Urinary bladder (tissue), 3 donors: ENCODE measurements at regions not wholly inside any gene's neighbourhood (a gene's known extent, or its start where the extent isn't known, plus 50 kb on each side); places are given as distances from the start of the nearest gene placed in this dataset.
A peak's percentile ranks its signal among the peaks of the same experiment; 100 is the strongest.
"Not testable (repeated sequence)": the region's sequence is repeated elsewhere in the genome, so short reads cannot be mapped to it uniquely, and the experiment has no call there.

ENCODE experiments used
- DNase-seq: peaks from one replicate; pipeline ENCODE4 v3.0.0-alpha.2; 2015; ENCODE audit errors: extremely low spot score
- H3K27ac ChIP-seq: one replicate; pipeline ENCODE4 v1.5.1; 2013; ENCODE audit warnings: low read depth, mild to moderate bottlenecking, moderate library complexity
- H3K36me3 ChIP-seq: one replicate; pipeline ENCODE4 v1.6.1; 2013; ENCODE audit warnings: mild to moderate bottlenecking, moderate library complexity; ENCODE audit not compliant: insufficient read depth
- H3K4me1 ChIP-seq: one replicate; pipeline ENCODE4 v1.6.1; 2013; ENCODE audit warnings: mild to moderate bottlenecking, moderate library complexity; ENCODE audit not compliant: insufficient read depth
- H3K4me3 ChIP-seq: one replicate; pipeline ENCODE4 v1.5.1; 2013; ENCODE audit warnings: low read depth, low read length
- WGBS: extraction: QIAGEN DNeasy Blood & Tissue Kit; methylation state at CpG from one replicate; pipeline ENCODE4 v1.1.7; 2013; 5-methylcytosine and 5-hydroxymethylcytosine counted together
- donor health status: healthy with polysubstance abuse.
- donor health status: healthy.

DNA sequence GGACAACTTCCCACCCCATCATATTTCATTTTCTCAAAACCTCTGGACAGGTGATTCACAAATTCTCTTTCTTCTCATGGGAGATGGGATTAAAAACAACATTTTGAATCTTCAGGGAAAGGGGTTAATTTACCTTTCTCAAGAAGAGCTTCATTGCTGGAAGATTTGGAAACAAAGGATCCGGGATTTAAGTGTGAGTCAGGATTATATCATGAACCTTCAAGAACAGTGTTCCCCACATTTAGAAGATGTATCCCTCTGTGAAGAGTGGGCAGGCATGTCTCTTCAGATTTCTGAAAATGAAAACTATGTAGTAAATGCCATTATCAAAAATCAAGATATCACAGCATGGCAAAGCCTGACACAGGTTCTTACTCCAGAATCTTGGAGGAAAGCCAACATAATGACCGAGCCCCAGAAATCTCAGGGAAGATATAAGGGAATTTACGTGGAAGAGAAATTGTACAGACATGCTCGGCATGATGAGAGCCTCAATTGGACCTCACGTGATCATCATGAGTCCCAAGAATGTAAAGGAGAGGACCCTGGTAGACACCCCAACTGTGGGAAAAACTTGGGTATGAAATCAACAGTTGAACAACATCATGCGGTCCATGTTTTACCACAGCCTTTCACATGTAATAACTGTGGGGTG lies 99.5 kb upstream of the GPR39 start:
- WGBS: 74% methylated on average over 6 of the region's 6 CpGs
- H3K4me1 ChIP-seq, DNase-seq: not testable (repeated sequence)

GRCh38 chr2:132318481-132318880 lies 98.1 kb upstream of the GPR39 start:
- not testable (repeated sequence) for H3K36me3 ChIP-seq, DNase-seq, H3K27ac ChIP-seq

More for the DNA sequence above, 99.5 kb upstream of the GPR39 start:
- not testable (repeated sequence) for H3K27ac ChIP-seq, H3K4me3 ChIP-seq, H3K36me3 ChIP-seq

DNA sequence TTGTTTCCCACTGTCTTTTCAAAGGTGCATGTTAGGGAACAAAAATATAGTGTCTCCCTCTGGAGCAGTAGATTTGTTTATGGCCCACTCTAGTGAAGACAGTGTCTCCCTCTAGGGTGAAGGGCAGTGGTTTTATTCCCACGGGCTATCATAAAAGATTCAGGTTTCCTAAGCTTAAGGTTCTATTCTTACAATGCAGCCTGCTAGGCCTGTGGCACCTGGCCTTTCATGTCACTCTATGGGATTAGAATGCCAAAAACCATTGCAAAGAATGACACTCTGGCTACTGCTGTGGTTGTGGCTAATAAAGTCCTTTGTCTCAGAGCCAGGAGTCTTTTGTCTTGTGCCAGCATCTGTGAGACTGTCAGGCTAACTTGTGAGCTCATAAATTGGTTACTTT lies 92.6 kb upstream of the GPR39 start:
- not testable (repeated sequence) for H3K4me1 ChIP-seq, H3K4me3 ChIP-seq, H3K27ac ChIP-seq, H3K36me3 ChIP-seq, DNase-seq
- 31% methylated on average over 1 of the region's 1 CpG for WGBS

More at GRCh38 chr2:132318481-132318880, 98.1 kb upstream of the GPR39 start:
- not testable (repeated sequence) for H3K4me3 ChIP-seq, H3K4me1 ChIP-seq
- 80% methylated on average over 4 of the region's 4 CpGs for WGBS

DNA sequence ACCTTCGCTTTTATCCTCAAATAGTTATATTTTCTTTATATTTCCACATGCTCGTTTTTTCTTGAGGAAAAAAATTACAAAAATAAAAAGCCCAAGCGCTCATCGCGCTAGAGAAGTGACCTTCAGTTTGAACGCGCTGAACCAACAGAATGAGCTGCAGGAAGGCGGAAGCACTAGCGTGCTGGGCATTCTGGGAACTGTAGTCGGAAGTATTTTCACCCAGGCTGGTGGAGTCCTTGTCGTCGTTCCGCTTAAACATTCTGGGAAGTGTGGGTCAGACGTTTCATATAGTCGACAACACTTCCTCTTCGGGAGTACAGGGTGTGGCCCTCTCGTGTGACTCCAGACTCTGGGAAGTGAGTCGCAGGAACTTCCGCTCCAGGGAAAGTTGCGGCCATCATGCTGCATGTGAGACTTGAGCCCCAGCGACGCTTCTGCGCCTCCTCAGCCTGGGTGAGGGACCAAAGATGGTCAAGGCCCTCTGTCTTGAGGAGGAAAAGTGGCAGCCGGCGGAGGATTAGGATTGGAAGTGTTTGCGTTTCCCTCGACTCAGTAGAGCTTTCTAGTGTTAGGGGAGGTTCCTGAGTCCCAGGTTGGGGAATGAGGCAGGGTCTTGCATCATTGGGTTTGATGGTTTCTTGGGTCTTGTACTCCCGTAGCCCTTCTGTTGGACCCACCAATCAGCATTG lies 84.1 kb upstream of the GPR39 start:
- not testable (repeated sequence) for H3K4me3 ChIP-seq, DNase-seq, H3K4me1 ChIP-seq, H3K36me3 ChIP-seq, H3K27ac ChIP-seq
- WGBS: 66% methylated on average over 28 of the region's 28 CpGs

- not testable (repeated sequence) for H3K36me3 ChIP-seq, H3K4me3 ChIP-seq, H3K27ac ChIP-seq, H3K4me1 ChIP-seq, DNase-seq
- 86% methylated on average over 11 of the region's 13 CpGs for WGBS
These were observed 79.5 kb upstream of the GPR39 start for GRCh38 chr2:132337135-132337534.

- not testable (repeated sequence) for H3K36me3 ChIP-seq
- WGBS: 46% methylated on average over 4 of the region's 5 CpGs
These were observed 78.8 kb upstream of the GPR39 start for GRCh38 chr2:132337844-132338243.

GRCh38 chr2:132347041-132347780 lies 69.4 kb upstream of the GPR39 start:
- peak overlapping the region; percentile 28 for H3K27ac ChIP-seq
- WGBS: 8% methylated on average over 34 of the region's 34 CpGs

More at GRCh38 chr2:132337844-132338243, 78.8 kb upstream of the GPR39 start:
- DNase-seq, H3K27ac ChIP-seq, H3K4me3 ChIP-seq, H3K4me1 ChIP-seq: not testable (repeated sequence)

GRCh38 chr2:132349092-132349687 lies 67.4 kb upstream of the GPR39 start:
- 29% methylated on average over 8 of the region's 8 CpGs for WGBS

More at GRCh38 chr2:132347041-132347780, 69.4 kb upstream of the GPR39 start:
- H3K4me1 ChIP-seq, H3K36me3 ChIP-seq: not testable (repeated sequence)
- peak overlapping the region; percentile 4 for H3K4me3 ChIP-seq
- peak; percentile 51 for DNase-seq

DNA sequence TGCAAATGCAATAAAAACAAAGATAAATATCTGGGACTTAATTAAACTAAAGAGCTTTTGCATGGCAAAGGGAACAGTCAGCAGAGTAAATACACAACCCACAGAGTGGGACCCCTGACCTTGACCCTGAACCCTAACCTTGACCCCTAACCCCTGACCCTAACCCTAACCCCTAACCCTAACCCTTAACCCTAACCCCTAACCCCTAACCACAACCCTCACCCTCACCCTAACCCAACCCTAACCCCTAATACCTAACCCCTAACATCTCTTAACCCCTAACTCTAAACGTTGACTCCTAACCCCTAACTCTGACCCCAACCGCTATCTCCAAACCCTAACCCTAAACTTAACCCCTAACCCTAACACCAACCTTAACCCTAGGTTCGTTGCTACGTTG lies 64.9 kb upstream of the GPR39 start:
- H3K4me1 ChIP-seq, H3K4me3 ChIP-seq, DNase-seq, H3K27ac ChIP-seq, H3K36me3 ChIP-seq: not testable (repeated sequence)
- WGBS: 63% methylated on average over 4 of the region's 4 CpGs

More at GRCh38 chr2:132349092-132349687, 67.4 kb upstream of the GPR39 start:
- H3K27ac ChIP-seq, H3K36me3 ChIP-seq, H3K4me3 ChIP-seq, DNase-seq, H3K4me1 ChIP-seq: not testable (repeated sequence)

GRCh38 chr2:132352481-132353001 lies 64.1 kb upstream of the GPR39 start:
- DNase-seq, H3K36me3 ChIP-seq, H3K4me1 ChIP-seq, H3K27ac ChIP-seq: not testable (repeated sequence)
- peak overlapping the region; percentile 20 for H3K4me3 ChIP-seq
- 3% methylated on average over 44 of the region's 44 CpGs for WGBS

- WGBS: under 1% methylated on average over 26 of the region's 32 CpGs
- not testable (repeated sequence) for H3K27ac ChIP-seq, H3K36me3 ChIP-seq, DNase-seq, H3K4me1 ChIP-seq
- H3K4me3 ChIP-seq: peak overlapping the region; percentile 7
These were observed 63.2 kb upstream of the GPR39 start for GRCh38 chr2:132353380-132353779.

DNA sequence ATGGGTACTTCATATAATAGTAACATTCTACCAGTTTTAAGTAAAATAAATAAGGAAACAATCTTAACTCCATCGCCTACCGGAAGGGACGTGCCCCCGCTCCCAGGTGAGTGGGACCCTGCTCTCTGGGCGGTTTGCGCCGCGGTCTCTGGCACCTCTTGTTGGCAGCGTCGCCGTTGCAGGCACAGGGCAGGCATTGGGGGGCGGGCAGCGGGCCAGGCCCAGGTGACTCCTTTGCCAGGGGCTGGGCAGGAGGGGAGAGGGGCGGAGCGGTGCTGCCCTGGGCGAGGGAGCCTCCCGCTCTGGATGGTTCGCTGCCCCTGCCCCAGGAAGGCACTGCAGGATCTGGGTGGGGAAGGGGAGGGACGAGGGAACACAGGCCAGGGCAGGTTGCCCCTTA lies 55.6 kb upstream of the GPR39 start:
- 72% methylated on average over 19 of the region's 19 CpGs for WGBS
- not testable (repeated sequence) for H3K36me3 ChIP-seq, H3K4me1 ChIP-seq, H3K4me3 ChIP-seq, H3K27ac ChIP-seq, DNase-seq

DNA sequence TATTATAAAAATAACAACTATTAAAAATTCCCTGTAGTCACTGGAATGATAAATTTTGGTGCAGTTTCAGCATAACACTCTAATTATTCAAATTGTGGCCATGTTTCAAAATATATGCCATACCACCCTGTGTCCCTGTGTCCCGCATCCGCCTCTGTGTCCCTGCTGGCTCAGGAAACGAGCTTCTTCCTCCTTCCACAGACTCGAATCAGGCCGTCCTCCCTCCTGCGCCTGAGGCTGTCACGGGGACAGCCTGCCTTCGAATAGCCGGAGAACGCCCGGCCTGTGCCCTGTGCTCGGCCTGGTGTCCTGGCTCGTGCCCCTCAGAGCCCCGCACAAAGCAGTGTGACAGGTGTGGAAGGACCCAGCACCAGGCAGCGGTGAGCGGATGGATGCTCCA lies 55.1 kb upstream of the GPR39 start:
- H3K27ac ChIP-seq, H3K4me3 ChIP-seq, DNase-seq: not testable (repeated sequence)

More for the DNA sequence above, 55.1 kb upstream of the GPR39 start:
- not testable (repeated sequence) for H3K4me1 ChIP-seq, H3K36me3 ChIP-seq
- WGBS: 73% methylated on average over 13 of the region's 16 CpGs
